ENCODE measurements at regions not wholly inside any gene's neighbourhood (a gene's known extent, or its start where the extent isn't known, plus 50 kb on each side); places are given as distances from the start of the nearest gene placed in this dataset.

- no peak for DNase-seq (ENCODE audit: low read depth in 2 of 2)
These were observed 440.3 kb upstream of the RGS6 start for GRCh38 chr14:71491931-71492330.

GRCh38 chr14:71492346-71492745 is 439.9 kb upstream of the RGS6 start:
- DNase-seq (ENCODE audit: low read depth in 2 of 2), result no peak

GRCh38 chr14:71497645-71498086 is 434.6 kb upstream of the RGS6 start:
- DNase-seq (ENCODE audit: low read depth in 2 of 2), result no peak

GRCh38 chr14:71498212-71498611 is 434.0 kb upstream of the RGS6 start:
- peak; percentile 49 to 55 for DNase-seq (ENCODE audit: low read depth in 2 of 2)

GRCh38 chr14:71499018-71499417 is 433.2 kb upstream of the RGS6 start:
- no peak for DNase-seq (ENCODE audit: low read depth in 2 of 2)

- DNase-seq (ENCODE audit: low read depth in 2 of 2), result no peak
These were observed 424.5 kb upstream of the RGS6 start for GRCh38 chr14:71507681-71508080.

- no peak for DNase-seq (ENCODE audit: low read depth in 2 of 2)
These were observed 423.3 kb upstream of the RGS6 start for GRCh38 chr14:71508901-71509300.

- DNase-seq (ENCODE audit: low read depth in 2 of 2), result no peak
These were observed 421.1 kb upstream of the RGS6 start for GRCh38 chr14:71511152-71511551.

GRCh38 chr14:71514941-71515919 is 417.0 kb upstream of the RGS6 start:
- DNase-seq (ENCODE audit: low read depth in 2 of 2), result no peak

GRCh38 chr14:71521238-71522135 is 410.7 kb upstream of the RGS6 start:
- DNase-seq (ENCODE audit: low read depth in 2 of 2), result no peak

- peak in 1 of 2 experiments; percentile 8 for DNase-seq (ENCODE audit: low read depth in 2 of 2)
These were observed 408.5 kb upstream of the RGS6 start for GRCh38 chr14:71523630-71524319.

GRCh38 chr14:71524320-71524982 is 407.8 kb upstream of the RGS6 start:
- no peak for DNase-seq (ENCODE audit: low read depth in 2 of 2)

- DNase-seq (ENCODE audit: low read depth in 2 of 2), result no peak
These were observed 406.5 kb upstream of the RGS6 start for GRCh38 chr14:71525663-71526221.

- DNase-seq (ENCODE audit: low read depth in 2 of 2), result no peak
These were observed 405.8 kb upstream of the RGS6 start for GRCh38 chr14:71526388-71526787.

GRCh38 chr14:71527838-71528237 is 404.4 kb upstream of the RGS6 start:
- DNase-seq (ENCODE audit: low read depth in 2 of 2), result no peak

GRCh38 chr14:71529848-71530247 is 402.4 kb upstream of the RGS6 start:
- peak in 1 of 2 experiments; percentile 7 for DNase-seq (ENCODE audit: low read depth in 2 of 2)

- DNase-seq (ENCODE audit: low read depth in 2 of 2), result no peak
These were observed 399.9 kb upstream of the RGS6 start for GRCh38 chr14:71532344-71532743.

GRCh38 chr14:71532790-71533189 is 399.4 kb upstream of the RGS6 start:
- DNase-seq (ENCODE audit: low read depth in 2 of 2), result no peak

- DNase-seq (ENCODE audit: low read depth in 2 of 2), result no peak
These were observed 398.8 kb upstream of the RGS6 start for GRCh38 chr14:71533390-71533789.

- no peak for DNase-seq (ENCODE audit: low read depth in 2 of 2)
These were observed 398.4 kb upstream of the RGS6 start for GRCh38 chr14:71533800-71534199.

GRCh38 chr14:71534506-71534905 is 397.7 kb upstream of the RGS6 start:
- DNase-seq (ENCODE audit: low read depth in 2 of 2), result no peak

All from fibroblast of skin of left quadriceps (primary cell).